GM12878 (cell line): ENCODE measurements at regions not wholly inside any gene's neighbourhood (a gene's known extent, or its start where the extent isn't known, plus 50 kb on each side); places are given as distances from the start of the nearest gene placed in this dataset.

ENCODE experiments used
- ATAC-seq: fragments of 200-7000 bp; cut with Tn5 transposase; 3 replicates; pipeline ENCODE4 v1.9.1; 2020; ENCODE audit warnings: mild to moderate bottlenecking, moderate library complexity
- BruUV-seq: library from RNA; stranded (reverse); fragments of 400-500 nt; replicated peaks from 2 replicates; lab custom pipeline; 2021; lab: Mats Ljungman, UMichigan
- CTCF ChIA-PET: fragments of 300-600 bp; sonication (Branson Sonifier 250); formaldehyde crosslinking; extraction: SDS; loops from one replicate; lab custom pipeline; 2021; ENCODE audit warnings: inconsistent platforms; lab: Yijun Ruan, JAX
- POLR2A ChIA-PET: fragments of 350-600 bp; formaldehyde crosslinking; extraction: SDS; loops from one replicate; lab custom pipeline; 2021; ENCODE audit warnings: inconsistent platforms; lab: Charles Lee
- RAD21 ChIA-PET: fragments of 300-600 bp; sonication (Branson Sonifier 250); formaldehyde crosslinking; loops from one replicate; lab custom pipeline; 2023; ENCODE audit warnings: antibody characterized with exemption; ENCODE audit not compliant: unreplicated experiment; lab: Charles Lee
- SMC1A ChIA-PET: fragments of 300-600 bp; sonication (Branson Sonifier 250); formaldehyde crosslinking; loops from one replicate; lab custom pipeline; 2023; ENCODE audit not compliant: unreplicated experiment, uncharacterized antibody; lab: Charles Lee
- DNase-seq: peaks from one replicate; pipeline ENCODE4 v3.0.0-alpha.2; 2011; ENCODE audit warnings: low read depth, low spot score
- FAIRE-seq: peaks from 3 replicates; lab custom pipeline; 2011; peaks lifted over from hg19 to GRCh38; lab: Jason Lieb, UNC
- H2AFZ ChIP-seq: 2 replicates; pipeline ENCODE4 v1.6.0; 2011; ENCODE audit warnings: low read depth, low read length, control low read depth; ENCODE audit not compliant: control insufficient read depth
- H3K27ac ChIP-seq: 2 replicates; pipeline ENCODE4 v1.5.1; 2011; ENCODE audit warnings: control low read depth; ENCODE audit not compliant: control insufficient read depth, insufficient read depth
- H3K27me3 ChIP-seq, 2 experiments: replicated peaks in 1 of 2; 2 replicates each; pipeline versions ENCODE4 v1.6.0 to v1.6.1; 2011; ENCODE audit warnings: low read length in 1 of 2; ENCODE audit not compliant: control insufficient read depth in 2 of 2, insufficient read depth in 2 of 2
- H3K36me3 ChIP-seq, 2 experiments: 2 replicates each; pipeline ENCODE4 v1.5.1; 2011; ENCODE audit warnings: low read length in 1 of 2; ENCODE audit not compliant: control insufficient read depth in 2 of 2, insufficient read depth in 2 of 2
- H3K4me1 ChIP-seq: 2 replicates; pipeline ENCODE4 v1.6.1; 2011; ENCODE audit warnings: mild to moderate bottlenecking, low read length, moderate library complexity, mixed read lengths; ENCODE audit not compliant: control insufficient read depth, insufficient read depth
- H3K4me2 ChIP-seq: 2 replicates; pipeline ENCODE4 v1.6.0; 2011; ENCODE audit warnings: control low read depth; ENCODE audit not compliant: control insufficient read depth, insufficient read depth
- H3K4me3 ChIP-seq: fragments of 200-600 bp; sonication (generic); 2 replicates; pipeline ENCODE4 v1.5.1; 2016
- H3K79me2 ChIP-seq: 2 replicates; pipeline ENCODE4 v1.6.0; 2011; ENCODE audit warnings: low read length; ENCODE audit not compliant: control insufficient read depth, insufficient read depth
- H3K9ac ChIP-seq: 2 replicates; pipeline ENCODE4 v1.8.0; 2011; ENCODE audit warnings: low read length, control low read depth, mixed read lengths; ENCODE audit not compliant: control insufficient read depth, insufficient read depth
- H3K9me3 ChIP-seq: replicated peaks from 3 replicates; pipeline ENCODE4 v1.5.1; 2011; ENCODE audit warnings: mild to moderate bottlenecking, low read length; ENCODE audit not compliant: control insufficient read depth, insufficient read depth
- H4K20me1 ChIP-seq: 2 replicates; pipeline ENCODE4 v1.6.0; 2011; ENCODE audit not compliant: control insufficient read depth, insufficient read depth
- BRCA1 ChIP-seq: IDR thresholded peaks from 2 replicates; pipeline ENCODE4 v1.6.1; 2011; ENCODE audit warnings: low read depth, low read length, improper control_type of control experiment
- CBX3 ChIP-seq: fragments of 200-600 bp; sonication (generic); IDR thresholded peaks from 2 replicates; pipeline ENCODE4 v1.6.1; 2016; ENCODE audit warnings: low read depth, borderline replicate concordance
- CBX5 ChIP-seq: sonication (generic); IDR thresholded peaks from 2 replicates; pipeline ENCODE4 v1.6.1; 2016; ENCODE audit warnings: low read depth, moderate library complexity, mild to moderate bottlenecking, inconsistent platforms
- CEBPB ChIP-seq, 2 experiments: fragments of 150-350 bp in 1 of 2; IDR thresholded peaks; 2 replicates each; pipeline ENCODE4 v1.6.1; 2012 to 2014; ENCODE audit warnings: low read depth in 2 of 2, low read length in 2 of 2, borderline replicate concordance in 1 of 2, inconsistent platforms in 1 of 2
- DPF2 ChIP-seq: fragments of 450-650 bp; IDR thresholded peaks from 2 replicates; pipeline ENCODE4 v1.6.1; 2017; ENCODE audit warnings: mild to moderate bottlenecking
- EGR1 ChIP-seq, 2 experiments: IDR thresholded peaks; 1 replicate in 1 of 2; 2 replicates in 1 of 2; pipeline ENCODE4 v1.6.1; 2011 to 2012; ENCODE audit warnings: low read depth in 2 of 2, low read length in 2 of 2, borderline replicate concordance in 1 of 2, mild to moderate bottlenecking in 1 of 2, moderate library complexity in 1 of 2
- IKZF2 ChIP-seq, 2 experiments: fragments of 450-650 bp; IDR thresholded peaks; 2 replicates each; pipeline ENCODE4 v1.6.1; 2017; ENCODE audit warnings: mild to moderate bottlenecking in 2 of 2, moderate library complexity in 2 of 2
- RBBP5 ChIP-seq: fragments of 200-600 bp; sonication (generic); conservative IDR thresholded peaks from 2 replicates; pipeline ENCODE4 v1.6.1; 2016
- SMARCA5 ChIP-seq: fragments of 450-650 bp; IDR thresholded peaks from 2 replicates; pipeline ENCODE4 v1.6.1; 2017; ENCODE audit warnings: mild to moderate bottlenecking
- WRNIP1 ChIP-seq: IDR thresholded peaks from 2 replicates; pipeline ENCODE4 v1.6.1; 2011; ENCODE audit warnings: low read depth, low read length, improper control_type of control experiment, borderline replicate concordance
- YY1 ChIP-seq: IDR thresholded peaks from 2 replicates; pipeline ENCODE4 v1.6.1; 2011; ENCODE audit warnings: low read depth, mild to moderate bottlenecking, low read length
- ZNF274 ChIP-seq: IDR thresholded peaks from one replicate; pipeline ENCODE4 v1.8.0; 2011; ENCODE audit not compliant: insufficient read length, insufficient read depth
- WGBS: methylation state at CpG from one replicate; pipeline ENCODE4 v1.1.6; 2016; ENCODE audit warnings: low lambda C conversion rate; ENCODE audit not compliant: insufficient replicate concordance, insufficient coverage; ENCODE audit errors: missing lambda C conversion rate; 5-methylcytosine and 5-hydroxymethylcytosine counted together
- in situ Hi-C: fragments of 300-500 bp; cut with MboI; formaldehyde crosslinking; loops from 9 replicates; pipeline ENCODE4 v1.14.3; 2018; ENCODE audit warnings: mixed read lengths
- intact Hi-C: fragments of 100-400 bp; cut with micrococcal nuclease; formaldehyde crosslinking; loops from one replicate; pipeline ENCODE4 v1.14.2; 2022; ENCODE audit not compliant: unreplicated experiment
- TF ChIP-seq, protein P1 (sequence below), 3 experiments: IDR thresholded peaks in 2 of 3; conservative IDR thresholded peaks in 1 of 3; 2 replicates each; pipeline ENCODE4 v1.5.1; 2011; ENCODE audit warnings: low read depth in 3 of 3, low read length in 3 of 3, mild to moderate bottlenecking in 3 of 3, control low read depth in 2 of 3, moderate library complexity in 2 of 3, inconsistent platforms in 1 of 3, mixed read lengths in 1 of 3; ENCODE audit not compliant: control insufficient read depth in 2 of 3, insufficient read depth in 1 of 3; ENCODE audit errors: extremely low read depth in 1 of 3
- TF ChIP-seq, protein P2 (sequence below): fragments of 450-650 bp; IDR thresholded peaks from 2 replicates; pipeline ENCODE4 v1.6.1; 2016; ENCODE audit warnings: mild to moderate bottlenecking
- TF ChIP-seq, protein P3 (sequence below): IDR thresholded peaks from 2 replicates; pipeline ENCODE4 v1.6.1; 2011; ENCODE audit warnings: low read depth, low read length, improper control_type of control experiment, borderline replicate concordance
- TF ChIP-seq, protein P4 (sequence below): IDR thresholded peaks from 2 replicates; pipeline ENCODE4 v1.6.1; 2012; ENCODE audit warnings: low read depth, low read length, improper control_type of control experiment

DNA sequence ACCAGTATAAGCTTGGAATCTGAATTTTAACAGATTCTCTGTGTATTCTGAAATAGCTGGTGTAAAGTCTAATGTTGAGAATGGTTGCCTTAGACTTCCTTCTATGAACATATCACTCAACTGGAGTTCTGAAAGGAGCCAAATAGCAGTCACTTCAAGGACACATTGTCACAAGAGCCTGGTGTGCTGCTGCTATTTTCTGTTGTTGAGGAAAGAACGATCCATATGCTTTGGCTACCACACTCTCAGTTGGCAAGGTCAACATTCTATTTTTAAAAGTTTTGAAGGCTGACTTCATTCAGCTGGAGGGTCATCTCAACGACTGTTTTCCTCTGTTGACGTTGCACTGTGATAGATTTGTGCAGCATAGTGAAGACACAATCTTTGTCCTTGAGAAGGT, 248.7 kb downstream of the TUSC7 start:
- Histone ChIP-seq H3K79me2 (no peaks in the 10 kb centered on the region), H3K27ac (no peak overlapping the region), H3K27me3 (no peaks in the 10 kb centered on the region), H3K36me3 (no peaks in the 10 kb centered on the region), H3K9me3 (no peaks in the 10 kb centered on the region), H3K4me2 (no peak overlapping the region), H3K4me3 (no peak overlapping the region), H4K20me1 (no peaks in the 10 kb centered on the region), H2AFZ (no peak overlapping the region), H3K4me1 (no peaks in the 10 kb centered on the region), H3K9ac (no peak overlapping the region)
- SMC1A ChIA-PET: interaction anchor here (1.1 kb wide), 1 partner anchor 37 kb away, joined by 3 read pairs; no protein-coding TSS in a partner anchor
- CTCF ChIA-PET: interaction anchor here (1.1 kb wide), 1 partner anchor 10 kb away, joined by 4 read pairs; no protein-coding TSS in a partner anchor
- BruUV-seq: no TSS peak
- RAD21 ChIA-PET: no interaction called here
- POLR2A ChIA-PET: no interaction called here
- in situ Hi-C loops: no loop called here
- intact Hi-C loops: no loop called here
- FAIRE-seq: no peak
- TF ChIP-seq RBBP5: no peak
- no peak for TF ChIP-seq ZNF274
- TF ChIP-seq, protein P1, sequence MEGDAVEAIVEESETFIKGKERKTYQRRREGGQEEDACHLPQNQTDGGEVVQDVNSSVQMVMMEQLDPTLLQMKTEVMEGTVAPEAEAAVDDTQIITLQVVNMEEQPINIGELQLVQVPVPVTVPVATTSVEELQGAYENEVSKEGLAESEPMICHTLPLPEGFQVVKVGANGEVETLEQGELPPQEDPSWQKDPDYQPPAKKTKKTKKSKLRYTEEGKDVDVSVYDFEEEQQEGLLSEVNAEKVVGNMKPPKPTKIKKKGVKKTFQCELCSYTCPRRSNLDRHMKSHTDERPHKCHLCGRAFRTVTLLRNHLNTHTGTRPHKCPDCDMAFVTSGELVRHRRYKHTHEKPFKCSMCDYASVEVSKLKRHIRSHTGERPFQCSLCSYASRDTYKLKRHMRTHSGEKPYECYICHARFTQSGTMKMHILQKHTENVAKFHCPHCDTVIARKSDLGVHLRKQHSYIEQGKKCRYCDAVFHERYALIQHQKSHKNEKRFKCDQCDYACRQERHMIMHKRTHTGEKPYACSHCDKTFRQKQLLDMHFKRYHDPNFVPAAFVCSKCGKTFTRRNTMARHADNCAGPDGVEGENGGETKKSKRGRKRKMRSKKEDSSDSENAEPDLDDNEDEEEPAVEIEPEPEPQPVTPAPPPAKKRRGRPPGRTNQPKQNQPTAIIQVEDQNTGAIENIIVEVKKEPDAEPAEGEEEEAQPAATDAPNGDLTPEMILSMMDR (IDR thresholded peaks at IDR 0.05 in 2 of 3, conservative IDR thresholded peaks at IDR 0.05 in 1 of 3; ENCODE audit: control insufficient read depth in 2 of 3, extremely low read depth in 1 of 3, insufficient read depth in 1 of 3, low read depth in 3 of 3, low read length in 3 of 3): no peak
- TF ChIP-seq, protein P2, sequence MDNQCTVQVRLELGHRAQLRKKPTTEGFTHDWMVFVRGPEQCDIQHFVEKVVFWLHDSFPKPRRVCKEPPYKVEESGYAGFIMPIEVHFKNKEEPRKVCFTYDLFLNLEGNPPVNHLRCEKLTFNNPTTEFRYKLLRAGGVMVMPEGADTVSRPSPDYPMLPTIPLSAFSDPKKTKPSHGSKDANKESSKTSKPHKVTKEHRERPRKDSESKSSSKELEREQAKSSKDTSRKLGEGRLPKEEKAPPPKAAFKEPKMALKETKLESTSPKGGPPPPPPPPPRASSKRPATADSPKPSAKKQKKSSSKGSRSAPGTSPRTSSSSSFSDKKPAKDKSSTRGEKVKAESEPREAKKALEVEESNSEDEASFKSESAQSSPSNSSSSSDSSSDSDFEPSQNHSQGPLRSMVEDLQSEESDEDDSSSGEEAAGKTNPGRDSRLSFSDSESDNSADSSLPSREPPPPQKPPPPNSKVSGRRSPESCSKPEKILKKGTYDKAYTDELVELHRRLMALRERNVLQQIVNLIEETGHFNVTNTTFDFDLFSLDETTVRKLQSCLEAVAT: no peak
- TF ChIP-seq EGR1 (IDR thresholded peaks at IDR 0.05; ENCODE audit: borderline replicate concordance in 1 of 2, low read depth in 2 of 2, low read length in 2 of 2): no peak
- TF ChIP-seq YY1: no peak
- TF ChIP-seq, protein P3, sequence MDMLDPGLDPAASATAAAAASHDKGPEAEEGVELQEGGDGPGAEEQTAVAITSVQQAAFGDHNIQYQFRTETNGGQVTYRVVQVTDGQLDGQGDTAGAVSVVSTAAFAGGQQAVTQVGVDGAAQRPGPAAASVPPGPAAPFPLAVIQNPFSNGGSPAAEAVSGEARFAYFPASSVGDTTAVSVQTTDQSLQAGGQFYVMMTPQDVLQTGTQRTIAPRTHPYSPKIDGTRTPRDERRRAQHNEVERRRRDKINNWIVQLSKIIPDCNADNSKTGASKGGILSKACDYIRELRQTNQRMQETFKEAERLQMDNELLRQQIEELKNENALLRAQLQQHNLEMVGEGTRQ: no peak
- no peak for TF ChIP-seq CEBPB (IDR thresholded peaks at IDR 0.05; ENCODE audit: borderline replicate concordance in 1 of 2, low read depth in 2 of 2, low read length in 2 of 2)
- no peak for TF ChIP-seq DPF2
- no peak for TF ChIP-seq CBX5
- TF ChIP-seq BRCA1: no peak
- no peak for TF ChIP-seq CBX3
- TF ChIP-seq, protein P4, sequence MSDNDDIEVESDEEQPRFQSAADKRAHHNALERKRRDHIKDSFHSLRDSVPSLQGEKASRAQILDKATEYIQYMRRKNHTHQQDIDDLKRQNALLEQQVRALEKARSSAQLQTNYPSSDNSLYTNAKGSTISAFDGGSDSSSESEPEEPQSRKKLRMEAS: no peak
- no peak for TF ChIP-seq SMARCA5
- TF ChIP-seq WRNIP1: no peak
- no peak for TF ChIP-seq IKZF2 (IDR thresholded peaks at IDR 0.05)
- ATAC-seq: no peak
- DNase-seq: no peak
- 7% methylated on average over 3 of the region's 3 CpGs for WGBS
